H9 (cell line): ENCODE measurements at regions not wholly inside any gene's neighbourhood (a gene's known extent, or its start where the extent isn't known, plus 50 kb on each side); places are given as distances from the start of the nearest gene placed in this dataset.

Experiments
- DNase-seq: peaks from one replicate; pipeline ENCODE4 v3.0.0-alpha.2; 2017
- H2AFZ ChIP-seq: one replicate; pipeline ENCODE4 v1.6.1; 2013; ENCODE audit warnings: mild to moderate bottlenecking, low read length, control low read depth, moderate library complexity
- H2AK5ac ChIP-seq: 2 replicates; pipeline ENCODE4 v1.6.1; 2013; ENCODE audit warnings: low read length, control low read depth, mixed read lengths; ENCODE audit not compliant: insufficient read length
- H2BK120ac ChIP-seq: one replicate; pipeline ENCODE4 v1.6.1; 2013; ENCODE audit warnings: low read depth, mild to moderate bottlenecking, low read length, control low read depth, inconsistent platforms; ENCODE audit not compliant: poor library complexity, severe bottlenecking
- H2BK12ac ChIP-seq: 2 replicates; pipeline ENCODE4 v1.6.1; 2013; ENCODE audit warnings: low read length, control low read depth, mixed read lengths, low read depth; ENCODE audit not compliant: insufficient read length
- H2BK15ac ChIP-seq: 2 replicates; pipeline ENCODE4 v1.6.1; 2013; ENCODE audit warnings: low read depth, low read length, control low read depth
- H2BK20ac ChIP-seq: one replicate; pipeline ENCODE4 v1.6.1; 2013; ENCODE audit warnings: low read depth, mild to moderate bottlenecking, low read length, control low read depth, inconsistent platforms; ENCODE audit not compliant: poor library complexity, severe bottlenecking
- H2BK5ac ChIP-seq: 2 replicates; pipeline ENCODE4 v1.6.1; 2013; ENCODE audit warnings: low read length, control low read depth, mixed read lengths; ENCODE audit not compliant: insufficient read length
- H3K14ac ChIP-seq: 2 replicates; pipeline ENCODE4 v1.6.1; 2013; ENCODE audit warnings: low read length, control low read depth; ENCODE audit not compliant: insufficient read depth
- H3K18ac ChIP-seq: 2 replicates; pipeline ENCODE4 v1.6.1; 2013; ENCODE audit warnings: low read depth, mild to moderate bottlenecking, mixed read lengths, low read length, control low read depth; ENCODE audit not compliant: insufficient read length
- H3K23ac ChIP-seq: 2 replicates; pipeline ENCODE4 v1.6.1; 2013; ENCODE audit warnings: low read length, control low read depth, mixed read lengths, low read depth; ENCODE audit not compliant: insufficient read length
- H3K23me2 ChIP-seq: 2 replicates; pipeline ENCODE4 v1.6.1; 2013; ENCODE audit warnings: low read depth, mild to moderate bottlenecking, mixed read lengths, low read length, control low read depth; ENCODE audit not compliant: insufficient read length, poor library complexity, severe bottlenecking
- H3K27ac ChIP-seq: 2 replicates; pipeline ENCODE4 v1.5.1; 2013; ENCODE audit warnings: low read length, control low read depth, mixed read lengths, low read depth; ENCODE audit not compliant: insufficient read length
- H3K27me3 ChIP-seq: 2 replicates; pipeline ENCODE4 v1.6.1; 2013; ENCODE audit warnings: low read length, control low read depth, inconsistent platforms; ENCODE audit not compliant: insufficient read depth
- H3K4ac ChIP-seq: 2 replicates; pipeline ENCODE4 v1.6.1; 2013; ENCODE audit warnings: low read depth, mild to moderate bottlenecking, control low read depth, inconsistent platforms, low read length, moderate library complexity
- H3K4me1 ChIP-seq: 2 replicates; pipeline ENCODE4 v1.6.1; 2013; ENCODE audit warnings: low read length, control low read depth, inconsistent platforms; ENCODE audit not compliant: insufficient read depth
- H3K4me2 ChIP-seq: 2 replicates; pipeline ENCODE4 v1.6.1; 2013; ENCODE audit warnings: low read length, control low read depth, mixed read lengths; ENCODE audit not compliant: insufficient read length, insufficient read depth
- H3K56ac ChIP-seq: 2 replicates; pipeline ENCODE4 v1.6.1; 2013; ENCODE audit warnings: low read depth, mild to moderate bottlenecking, mixed read lengths, low read length, control low read depth; ENCODE audit not compliant: insufficient read length
- H3K79me1 ChIP-seq: 2 replicates; pipeline ENCODE4 v1.6.1; 2013; ENCODE audit warnings: low read depth, mild to moderate bottlenecking, moderate library complexity, low read length, control low read depth, inconsistent platforms; ENCODE audit not compliant: insufficient read depth, poor library complexity, severe bottlenecking
- H3K79me2 ChIP-seq: 2 replicates; pipeline ENCODE4 v1.6.1; 2013; ENCODE audit warnings: low read length, control low read depth, inconsistent platforms; ENCODE audit not compliant: insufficient read depth
- H3K9ac ChIP-seq: 2 replicates; pipeline ENCODE4 v1.6.1; 2013; ENCODE audit warnings: low read length, control low read depth, mixed read lengths; ENCODE audit not compliant: insufficient read length; ENCODE audit errors: extremely low read depth
- H3K9me3 ChIP-seq: one replicate; pipeline ENCODE4 v1.6.1; 2013; ENCODE audit warnings: low read depth, low read length, inconsistent platforms; ENCODE audit not compliant: control insufficient read depth
- H3T11ph ChIP-seq: one replicate; pipeline ENCODE4 v1.6.1; 2013; ENCODE audit warnings: mild to moderate bottlenecking, low read length, control low read depth, inconsistent platforms
- H4K20me1 ChIP-seq: one replicate; pipeline ENCODE4 v1.6.1; 2013; ENCODE audit not compliant: control insufficient read depth, insufficient read length, insufficient read depth
- H4K5ac ChIP-seq: 2 replicates; pipeline ENCODE4 v1.6.1; 2013; ENCODE audit warnings: low read depth, mild to moderate bottlenecking, mixed read lengths, low read length, control low read depth; ENCODE audit not compliant: insufficient read length
- H4K8ac ChIP-seq: replicated peaks from 2 replicates; pipeline ENCODE4 v1.6.1; 2013; ENCODE audit warnings: low read length, control low read depth, mixed read lengths, low read depth; ENCODE audit not compliant: insufficient read length
- H4K91ac ChIP-seq: 2 replicates; pipeline ENCODE4 v1.6.1; 2013; ENCODE audit warnings: low read depth, mild to moderate bottlenecking, moderate library complexity, mixed read lengths, low read length, control low read depth; ENCODE audit not compliant: insufficient read length
- H3K27ac Mint-ChIP-seq, 3 experiments: 2 replicates in 2 of 3; 3 replicates in 1 of 3; pipeline ENCODE4 v1.8.0; 2020 to 2021; ENCODE audit warnings: mixed read lengths in 3 of 3, mild to moderate bottlenecking in 1 of 3, moderate library complexity in 1 of 3
- H3K27me3 Mint-ChIP-seq: 2 replicates; pipeline ENCODE4 v1.8.0; 2021; ENCODE audit warnings: low read depth, mild to moderate bottlenecking, moderate library complexity, mixed read lengths
- H3K36me3 Mint-ChIP-seq, 3 experiments: 2 replicates in 2 of 3; 3 replicates in 1 of 3; pipeline ENCODE4 v1.8.0; 2020 to 2021; ENCODE audit warnings: low read depth in 3 of 3, mixed read lengths in 3 of 3; ENCODE audit not compliant: insufficient read depth in 1 of 3
- H3K4me1 Mint-ChIP-seq, 2 experiments: 2 replicates each; pipeline ENCODE4 v1.8.0; 2020; ENCODE audit warnings: mixed read lengths in 2 of 2
- H3K4me3 Mint-ChIP-seq, 2 experiments: 2 replicates in 1 of 2; 3 replicates in 1 of 2; pipeline ENCODE4 v1.8.0; 2020 to 2021; ENCODE audit warnings: mild to moderate bottlenecking in 2 of 2, mixed read lengths in 2 of 2, moderate library complexity in 1 of 2
- H3K9me3 Mint-ChIP-seq, 2 experiments: 2 replicates in 1 of 2; 3 replicates in 1 of 2; pipeline ENCODE4 v1.8.0; 2020; ENCODE audit warnings: mild to moderate bottlenecking in 2 of 2, mixed read lengths in 2 of 2, moderate library complexity in 1 of 2
- CTCF ChIP-seq: fragments of 200-600 bp; sonication (generic); conservative IDR thresholded peaks from 3 replicates; pipeline ENCODE4 v1.8.0; 2021; ENCODE audit warnings: antibody characterized with exemption, mild to moderate bottlenecking
- WGBS: extraction: QIAGEN DNeasy Blood & Tissue Kit; methylation state at CpG from one replicate; pipeline ENCODE4 v1.1.7; 2013; ENCODE audit warnings: missing lambda C conversion rate, low lambda C conversion rate, mixed read lengths; ENCODE audit not compliant: insufficient read length; ENCODE audit errors: extremely low coverage; 5-methylcytosine and 5-hydroxymethylcytosine counted together

GRCh38 chr4:134471569-134471968, 270.0 kb upstream of the PABPC4L start:
- Histone ChIP-seq H3K56ac (no peak overlapping the region), H3K4me2 (no peak overlapping the region), H4K91ac (no peak overlapping the region), H2AFZ (no peak overlapping the region), H3K27ac (no peak overlapping the region), H3K9me3 (no peaks in the 10 kb centered on the region), H2BK120ac (no peak overlapping the region), H3K23ac (no peak overlapping the region), H3K23me2 (no peaks in the 10 kb centered on the region), H2BK12ac (no peak overlapping the region), H2BK15ac (no peak overlapping the region), H3K79me1 (no peaks in the 10 kb centered on the region), H3K79me2 (no peaks in the 10 kb centered on the region), H4K20me1 (no peaks in the 10 kb centered on the region), H3K27me3 (no peaks in the 10 kb centered on the region), H2BK20ac (no peak overlapping the region), H4K8ac (no peak overlapping the region), H4K5ac (no peak overlapping the region), H3K18ac (no peak overlapping the region), H3K4me1 (no peaks in the 10 kb centered on the region; the same call in 1 of the 2 replicates), H2AK5ac (no peak overlapping the region), H2BK5ac (no peak overlapping the region), H3T11ph (no peak overlapping the region), H3K14ac (no peak overlapping the region), H3K4ac (no peak overlapping the region), H3K9ac (no peak overlapping the region)
- H3K4me3 Mint-ChIP-seq: no peak overlapping the region
- no peak for TF ChIP-seq CTCF
- peaks cover 2 to 10% of the 10 kb centered on the region in 2 experiments for H3K4me1 Mint-ChIP-seq
- H3K9me3 Mint-ChIP-seq: peaks cover 0 to 4% of the 10 kb centered on the region in 2 experiments; a peak in 1 of 5 replicates
- no peaks in the 10 kb centered on the region for H3K27me3 Mint-ChIP-seq
- peaks cover 0 to 10% (median 2%) of the 10 kb centered on the region in 3 experiments; a peak in 6 of 7 replicates for H3K36me3 Mint-ChIP-seq
- H3K27ac Mint-ChIP-seq: no peak overlapping the region; a peak in 1 of 7 replicates
- no peak for DNase-seq
- WGBS: no CpG with 5 or more reads among the region's 1 CpG
